Left ventricle myocardium superior (tissue), 1 donor: ENCODE measurements at regions not wholly inside any gene's neighbourhood (a gene's known extent, or its start where the extent isn't known, plus 50 kb on each side); places are given as distances from the start of the nearest gene placed in this dataset.

Source experiments
- ATAC-seq: fragments of 200-7000 bp; cut with Tn5 transposase; one replicate; pipeline ENCODE4 v1.9.1; 2020; ENCODE audit warnings: mild to moderate bottlenecking, moderate library complexity
- DNase-seq: peaks from one replicate; pipeline ENCODE4 v3.0.0-alpha.2; 2020
- intact Hi-C: fragments of 100-400 bp; cut with micrococcal nuclease; formaldehyde crosslinking; loops from one replicate; pipeline ENCODE4 v1.11.0; 2022
- donor health status: DM: no; HTN: yes; CAD: no; lungs with severe emphysema.

- ATAC-seq (no peak), DNase-seq (no peak)
- intact Hi-C loops: no loop called here
These were observed 827.5 kb upstream of the CHAC2 start for GRCh38 chr2:52940101-52940500.

- DNase-seq (no peak), ATAC-seq (no peak)
- intact Hi-C loops: no loop called here
These were observed 828.4 kb upstream of the CHAC2 start for GRCh38 chr2:52939250-52939649.

- intact Hi-C loops: no loop called here
- ATAC-seq: no peak
These were observed 831.6 kb upstream of the CHAC2 start for GRCh38 chr2:52936029-52936428.

GRCh38 chr2:52934920-52935640 lies 832.5 kb upstream of the CHAC2 start:
- DNase-seq (no peak), ATAC-seq (no peak)
- intact Hi-C loops: no loop called here

More at GRCh38 chr2:52936029-52936428, 831.6 kb upstream of the CHAC2 start:
- DNase-seq: no peak

GRCh38 chr2:52934323-52934898 lies 833.2 kb upstream of the CHAC2 start:
- DNase-seq (no peak), ATAC-seq (no peak)
- intact Hi-C loops: no loop called here

- no peak for DNase-seq
- intact Hi-C loops: no loop called here
- no peak for ATAC-seq
These were observed 833.7 kb upstream of the CHAC2 start for GRCh38 chr2:52933878-52934277.

GRCh38 chr2:52931660-52932059 lies 835.9 kb upstream of the CHAC2 start:
- intact Hi-C loops: no loop called here
- ATAC-seq: no peak
- no peak for DNase-seq

GRCh38 chr2:52929412-52929811 lies 838.2 kb upstream of the CHAC2 start:
- intact Hi-C loops: no loop called here
- ATAC-seq (no peak), DNase-seq (no peak)

GRCh38 chr2:52919673-52920072 lies 847.9 kb upstream of the CHAC2 start:
- intact Hi-C loops: no loop called here
- ATAC-seq (no peak), DNase-seq (no peak)

- no peak for ATAC-seq
- intact Hi-C loops: no loop called here
- no peak for DNase-seq
These were observed 849.1 kb upstream of the CHAC2 start for GRCh38 chr2:52918551-52918950.

GRCh38 chr2:52916981-52917380 lies 850.6 kb upstream of the CHAC2 start:
- no peak for DNase-seq
- no peak for ATAC-seq
- intact Hi-C loops: no loop called here

GRCh38 chr2:52904355-52904891 lies 863.2 kb upstream of the CHAC2 start:
- no peak for DNase-seq
- intact Hi-C loops: no loop called here
- ATAC-seq: no peak

- ATAC-seq (no peak), DNase-seq (no peak)
- intact Hi-C loops: no loop called here
These were observed 870.0 kb upstream of the CHAC2 start for GRCh38 chr2:52897511-52898044.

- no peak for ATAC-seq
- intact Hi-C loops: no loop called here
- DNase-seq: no peak
These were observed 871.8 kb upstream of the CHAC2 start for GRCh38 chr2:52895726-52896340.

GRCh38 chr2:52886556-52886955 lies 881.0 kb upstream of the CHAC2 start:
- no peak for DNase-seq
- no peak for ATAC-seq
- intact Hi-C loops: no loop called here

GRCh38 chr2:52884761-52885352 lies 882.7 kb upstream of the CHAC2 start:
- no peak for ATAC-seq
- intact Hi-C loops: no loop called here
- DNase-seq: no peak

GRCh38 chr2:52882974-52883373 lies 884.6 kb upstream of the CHAC2 start:
- intact Hi-C loops: no loop called here
- no peak for ATAC-seq
- no peak for DNase-seq

GRCh38 chr2:52881606-52882005 lies 886.0 kb upstream of the CHAC2 start:
- intact Hi-C loops: no loop called here
- ATAC-seq (no peak), DNase-seq (no peak)

GRCh38 chr2:52880872-52881271 lies 886.7 kb upstream of the CHAC2 start:
- intact Hi-C loops: no loop called here
- no peak for DNase-seq
- ATAC-seq: peak; percentile 71

- ATAC-seq (no peak), DNase-seq (no peak)
- intact Hi-C loops: no loop called here
These were observed 888.0 kb upstream of the CHAC2 start for GRCh38 chr2:52879561-52879960.
